Gastroesophageal sphincter (tissue), 3 donors: ENCODE measurements at regions not wholly inside any gene's neighbourhood (a gene's known extent, or its start where the extent isn't known, plus 50 kb on each side); places are given as distances from the start of the nearest gene placed in this dataset.

ENCODE experiments used
- EP300 ChIP-seq: sonication (generic); formaldehyde crosslinking; IDR thresholded peaks from one replicate; pipeline ENCODE4 v1.6.1; 2017; ENCODE audit warnings: antibody characterized with exemption, mild to moderate bottlenecking
- POLR2A ChIP-seq, 2 donors: fragments of 450-650 bp; IDR thresholded peaks; one replicate each; pipeline ENCODE4 v1.6.1; 2017; ENCODE audit warnings: antibody characterized with exemption in 2 of 2, mild to moderate bottlenecking in 2 of 2, moderate library complexity in 1 of 2
- POLR2AphosphoS5 ChIP-seq: sonication (generic); formaldehyde crosslinking; IDR thresholded peaks from one replicate; pipeline ENCODE4 v1.6.1; 2017; ENCODE audit warnings: antibody characterized with exemption
- TF ChIP-seq, protein P1 (sequence below), 4 experiments: fragments of 200-600 bp in 2 of 4; fragments of 450-650 bp in 2 of 4; sonication (generic) in 1 of 4; IDR thresholded peaks; one replicate each; pipeline ENCODE4 v1.5.1; 2017 to 2019; ENCODE audit warnings: antibody characterized with exemption in 4 of 4, mild to moderate bottlenecking in 2 of 4, moderate library complexity in 2 of 4

DNA sequence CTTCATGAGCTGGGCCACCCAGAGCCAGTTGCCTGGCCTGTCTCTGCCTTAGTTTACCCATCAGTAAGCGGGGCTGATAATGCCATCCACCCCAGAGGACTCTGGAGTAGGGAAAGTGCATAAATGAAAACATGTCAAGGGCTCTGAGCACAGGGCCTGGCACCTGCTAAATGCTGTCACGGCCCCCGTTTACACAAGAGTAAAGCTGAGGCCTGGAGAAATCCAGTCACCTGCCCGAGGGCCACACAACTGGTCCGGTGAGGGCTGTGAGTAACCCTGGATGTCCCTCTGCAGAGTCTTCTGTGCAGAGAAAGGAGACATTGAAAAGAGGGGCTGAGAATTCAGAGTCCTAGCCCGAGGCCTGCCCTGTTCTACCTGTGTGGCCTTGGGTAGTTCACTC, 110.6 kb upstream of the ANO1 start:
- TF ChIP-seq, protein P1, sequence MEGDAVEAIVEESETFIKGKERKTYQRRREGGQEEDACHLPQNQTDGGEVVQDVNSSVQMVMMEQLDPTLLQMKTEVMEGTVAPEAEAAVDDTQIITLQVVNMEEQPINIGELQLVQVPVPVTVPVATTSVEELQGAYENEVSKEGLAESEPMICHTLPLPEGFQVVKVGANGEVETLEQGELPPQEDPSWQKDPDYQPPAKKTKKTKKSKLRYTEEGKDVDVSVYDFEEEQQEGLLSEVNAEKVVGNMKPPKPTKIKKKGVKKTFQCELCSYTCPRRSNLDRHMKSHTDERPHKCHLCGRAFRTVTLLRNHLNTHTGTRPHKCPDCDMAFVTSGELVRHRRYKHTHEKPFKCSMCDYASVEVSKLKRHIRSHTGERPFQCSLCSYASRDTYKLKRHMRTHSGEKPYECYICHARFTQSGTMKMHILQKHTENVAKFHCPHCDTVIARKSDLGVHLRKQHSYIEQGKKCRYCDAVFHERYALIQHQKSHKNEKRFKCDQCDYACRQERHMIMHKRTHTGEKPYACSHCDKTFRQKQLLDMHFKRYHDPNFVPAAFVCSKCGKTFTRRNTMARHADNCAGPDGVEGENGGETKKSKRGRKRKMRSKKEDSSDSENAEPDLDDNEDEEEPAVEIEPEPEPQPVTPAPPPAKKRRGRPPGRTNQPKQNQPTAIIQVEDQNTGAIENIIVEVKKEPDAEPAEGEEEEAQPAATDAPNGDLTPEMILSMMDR (IDR thresholded peaks at IDR 0.05), result no peak
- TF ChIP-seq POLR2AphosphoS5 (no peak), POLR2A (IDR thresholded peaks at IDR 0.05) (no peak), EP300 (no peak)
